Peyer's patch (tissue), 4 donors: ENCODE measurements at regions not wholly inside any gene's neighbourhood (a gene's known extent, or its start where the extent isn't known, plus 50 kb on each side); places are given as distances from the start of the nearest gene placed in this dataset.

Experiments
- POLR2A ChIP-seq, 2 donors: fragments of 450-650 bp; IDR thresholded peaks; one replicate each; pipeline ENCODE4 v1.5.1; 2017; ENCODE audit warnings: antibody characterized with exemption in 2 of 2, mild to moderate bottlenecking in 2 of 2, moderate library complexity in 2 of 2
- TF ChIP-seq, protein P1 (sequence below), 6 experiments: fragments of 450-650 bp in 4 of 6; fragments of 200-600 bp in 2 of 6; sonication (generic) in 1 of 6; IDR thresholded peaks; one replicate each; pipeline ENCODE4 v1.5.1; 2017 to 2019; ENCODE audit warnings: antibody characterized with exemption in 6 of 6, mild to moderate bottlenecking in 3 of 6, moderate library complexity in 1 of 6

DNA sequence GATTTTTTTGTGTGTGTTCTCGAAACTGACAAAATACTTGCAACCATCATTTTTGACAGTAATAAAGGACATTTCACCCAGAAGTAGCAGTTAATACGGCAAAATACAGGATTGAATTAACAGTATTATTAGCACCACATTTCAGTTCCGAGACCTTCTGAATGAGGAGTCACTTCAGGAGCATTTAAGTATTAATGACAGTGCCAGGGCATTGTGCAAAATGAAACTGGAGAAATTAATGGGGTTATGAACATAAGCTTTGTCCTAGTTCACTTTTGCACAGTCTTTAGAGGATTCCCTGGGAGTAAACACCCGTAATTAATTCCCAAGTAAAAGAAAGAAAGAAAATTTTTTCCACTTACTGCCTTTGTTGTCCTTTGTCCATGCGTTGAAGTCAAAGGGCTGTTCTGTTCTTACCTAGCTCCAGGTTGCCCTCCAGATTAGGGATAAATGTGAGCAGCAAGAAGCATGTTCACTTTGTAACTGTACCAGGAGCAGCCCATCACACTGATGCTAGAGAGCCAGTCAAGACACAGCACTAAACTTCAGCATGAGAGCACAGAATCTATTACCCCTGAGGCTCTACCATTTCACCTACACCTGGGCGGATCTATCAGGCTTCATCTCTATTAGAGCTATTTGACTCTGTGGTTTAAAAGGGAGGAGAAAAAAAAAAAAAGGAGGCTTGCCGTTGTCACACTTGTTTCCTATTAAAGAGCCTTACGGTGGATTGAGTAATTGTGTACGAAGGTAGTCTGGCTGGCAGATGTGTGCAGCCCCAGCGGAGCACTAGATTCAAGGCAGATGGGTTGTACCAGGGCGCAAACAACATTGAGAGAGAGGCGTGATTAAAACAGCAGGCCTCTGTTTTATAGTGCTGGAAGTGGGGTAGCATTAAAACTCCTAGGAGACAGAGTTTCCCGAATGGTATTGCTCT, 297.8 kb upstream of the SEMA3A start:
- TF ChIP-seq, protein P1, sequence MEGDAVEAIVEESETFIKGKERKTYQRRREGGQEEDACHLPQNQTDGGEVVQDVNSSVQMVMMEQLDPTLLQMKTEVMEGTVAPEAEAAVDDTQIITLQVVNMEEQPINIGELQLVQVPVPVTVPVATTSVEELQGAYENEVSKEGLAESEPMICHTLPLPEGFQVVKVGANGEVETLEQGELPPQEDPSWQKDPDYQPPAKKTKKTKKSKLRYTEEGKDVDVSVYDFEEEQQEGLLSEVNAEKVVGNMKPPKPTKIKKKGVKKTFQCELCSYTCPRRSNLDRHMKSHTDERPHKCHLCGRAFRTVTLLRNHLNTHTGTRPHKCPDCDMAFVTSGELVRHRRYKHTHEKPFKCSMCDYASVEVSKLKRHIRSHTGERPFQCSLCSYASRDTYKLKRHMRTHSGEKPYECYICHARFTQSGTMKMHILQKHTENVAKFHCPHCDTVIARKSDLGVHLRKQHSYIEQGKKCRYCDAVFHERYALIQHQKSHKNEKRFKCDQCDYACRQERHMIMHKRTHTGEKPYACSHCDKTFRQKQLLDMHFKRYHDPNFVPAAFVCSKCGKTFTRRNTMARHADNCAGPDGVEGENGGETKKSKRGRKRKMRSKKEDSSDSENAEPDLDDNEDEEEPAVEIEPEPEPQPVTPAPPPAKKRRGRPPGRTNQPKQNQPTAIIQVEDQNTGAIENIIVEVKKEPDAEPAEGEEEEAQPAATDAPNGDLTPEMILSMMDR (IDR thresholded peaks at IDR 0.05): no peak
- no peak for TF ChIP-seq POLR2A (IDR thresholded peaks at IDR 0.05)
